Calu3 (cell line): ENCODE measurements at regions not wholly inside any gene's neighbourhood (a gene's known extent, or its start where the extent isn't known, plus 50 kb on each side); places are given as distances from the start of the nearest gene placed in this dataset.

Source experiments
- BruUV-seq: library from RNA; stranded (reverse); fragments of 400-500 nt; replicated peaks from 2 replicates; lab custom pipeline; 2021; lab: Mats Ljungman, UMichigan
- CTCF ChIA-PET: fragments of 300-600 bp; sonication (Branson Sonifier 250); formaldehyde crosslinking; loops from one replicate; lab custom pipeline; 2022; ENCODE audit warnings: antibody characterized with exemption; lab: Charles Lee
- DNase-seq: peaks from one replicate; pipeline ENCODE4 v3.0.0; 2022
- H3K27ac Mint-ChIP-seq: one replicate; pipeline ENCODE4 v1.8.0; 2022; ENCODE audit warnings: mixed read lengths; ENCODE audit not compliant: unreplicated experiment
- H3K27me3 Mint-ChIP-seq: one replicate; pipeline ENCODE4 v1.8.0; 2022; ENCODE audit warnings: mixed read lengths; ENCODE audit not compliant: unreplicated experiment
- H3K36me3 Mint-ChIP-seq: one replicate; pipeline ENCODE4 v1.8.0; 2022; ENCODE audit warnings: mild to moderate bottlenecking, moderate library complexity, mixed read lengths; ENCODE audit not compliant: insufficient read depth, unreplicated experiment
- H3K4me1 Mint-ChIP-seq: one replicate; pipeline ENCODE4 v1.8.0; 2022; ENCODE audit warnings: mild to moderate bottlenecking, low read depth, mixed read lengths; ENCODE audit not compliant: unreplicated experiment
- H3K4me3 Mint-ChIP-seq: one replicate; pipeline ENCODE4 v1.8.0; 2022; ENCODE audit warnings: mild to moderate bottlenecking, low read depth, moderate library complexity, mixed read lengths; ENCODE audit not compliant: unreplicated experiment
- H3K9me3 Mint-ChIP-seq: one replicate; pipeline ENCODE4 v1.8.0; 2022; ENCODE audit warnings: low read depth, mixed read lengths; ENCODE audit not compliant: unreplicated experiment
- CTCF ChIP-seq: fragments of 200-600 bp; IDR thresholded peaks from one replicate; pipeline ENCODE4 v1.8.0; 2022; ENCODE audit warnings: antibody characterized with exemption; ENCODE audit not compliant: unreplicated experiment
- intact Hi-C: fragments of 100-400 bp; cut with micrococcal nuclease; formaldehyde crosslinking; loops from one replicate; pipeline ENCODE4 v1.10.0; 2022; ENCODE audit not compliant: unreplicated experiment

GRCh38 chr6:24043848-24044247 is 82.2 kb upstream of the NRSN1 start:
- Mint-ChIP-seq H3K27ac (no peak overlapping the region), H3K9me3 (peaks cover 6% of the 10 kb centered on the region), H3K27me3 (no peaks in the 10 kb centered on the region), H3K4me3 (no peak overlapping the region), H3K4me1 (no peaks in the 10 kb centered on the region), H3K36me3 (no peaks in the 10 kb centered on the region)
- CTCF ChIA-PET, result no interaction called here
- intact Hi-C loops, result no loop called here
- DNase-seq, result no peak
- BruUV-seq, result no TSS peak
- TF ChIP-seq CTCF, result no peak

- BruUV-seq, result no TSS peak
These were observed 73.9 kb upstream of the NRSN1 start for GRCh38 chr6:24051942-24052589.

GRCh38 chr6:24052590-24052961 is 73.4 kb upstream of the NRSN1 start:
- Mint-ChIP-seq H3K36me3 (no peaks in the 10 kb centered on the region), H3K27ac (no peak overlapping the region), H3K27me3 (no peaks in the 10 kb centered on the region), H3K4me1 (no peaks in the 10 kb centered on the region), H3K9me3 (no peaks in the 10 kb centered on the region), H3K4me3 (no peak overlapping the region)
- CTCF ChIA-PET, result no interaction called here
- no TSS peak for BruUV-seq
- TF ChIP-seq CTCF, result no peak
- intact Hi-C loops, result no loop called here
- DNase-seq, result peak; percentile 15

More at GRCh38 chr6:24051942-24052589, 73.9 kb upstream of the NRSN1 start:
- Mint-ChIP-seq H3K4me3 (no peak overlapping the region), H3K36me3 (no peaks in the 10 kb centered on the region), H3K27ac (no peak overlapping the region), H3K9me3 (no peaks in the 10 kb centered on the region), H3K4me1 (no peaks in the 10 kb centered on the region), H3K27me3 (no peaks in the 10 kb centered on the region)
- intact Hi-C loops, result no loop called here
- CTCF ChIA-PET, result no interaction called here
- no peak for TF ChIP-seq CTCF
- no peak for DNase-seq

- no peak for DNase-seq
- Mint-ChIP-seq H3K4me1 (no peaks in the 10 kb centered on the region), H3K9me3 (no peaks in the 10 kb centered on the region), H3K4me3 (no peak overlapping the region), H3K36me3 (no peaks in the 10 kb centered on the region), H3K27ac (no peak overlapping the region), H3K27me3 (no peaks in the 10 kb centered on the region)
- CTCF ChIA-PET, result interaction anchor here (0.7 kb wide), 1 partner anchor 606 kb away, joined by 4 read pairs; no protein-coding TSS in a partner anchor
- intact Hi-C loops, result no loop called here
- no peak for TF ChIP-seq CTCF
- BruUV-seq, result no TSS peak
These were observed 73.0 kb upstream of the NRSN1 start for GRCh38 chr6:24053057-24053456.
